ENCODE measurements at regions not wholly inside any gene's neighbourhood (a gene's known extent, or its start where the extent isn't known, plus 50 kb on each side); places are given as distances from the start of the nearest gene placed in this dataset.

DNA sequence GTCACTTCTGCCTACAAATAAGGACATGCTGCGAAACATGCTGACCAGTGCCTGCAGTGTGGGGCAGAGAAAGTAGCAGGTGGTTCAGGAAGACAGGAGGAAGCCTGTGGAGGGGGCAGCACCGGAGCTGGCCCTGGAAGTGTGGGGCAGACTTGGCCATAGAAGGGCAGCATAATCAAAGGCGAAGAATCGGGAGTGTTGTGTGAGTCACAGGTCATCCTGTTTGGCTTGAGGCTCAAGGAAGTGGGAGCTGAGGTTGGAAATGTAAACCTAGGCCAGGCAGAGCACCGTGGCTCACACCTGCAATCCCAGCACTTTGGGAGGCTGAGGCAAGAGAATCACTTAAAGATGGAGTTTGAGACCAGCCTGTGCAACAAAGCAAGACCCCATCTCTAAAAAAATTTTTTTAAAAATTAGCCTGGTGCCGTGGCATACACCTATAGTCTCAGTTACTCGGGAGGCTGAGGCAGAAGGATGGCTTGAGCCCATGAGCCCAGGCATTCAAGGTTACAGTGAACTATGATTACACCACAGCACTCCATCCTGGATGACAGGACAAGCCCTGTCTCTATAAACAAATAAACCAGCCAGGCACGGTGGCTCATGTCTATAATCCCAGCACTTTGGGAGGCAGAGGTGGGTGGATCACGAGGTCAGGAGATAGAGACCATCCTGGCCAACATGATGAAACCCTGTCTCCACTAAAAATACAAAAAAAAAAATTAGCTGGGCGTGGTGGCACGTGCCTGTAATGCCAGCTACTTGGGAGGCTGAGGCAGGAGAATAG is 54.0 kb downstream of the FAM43A start (continued):
- TF ChIP-seq, protein P1, sequence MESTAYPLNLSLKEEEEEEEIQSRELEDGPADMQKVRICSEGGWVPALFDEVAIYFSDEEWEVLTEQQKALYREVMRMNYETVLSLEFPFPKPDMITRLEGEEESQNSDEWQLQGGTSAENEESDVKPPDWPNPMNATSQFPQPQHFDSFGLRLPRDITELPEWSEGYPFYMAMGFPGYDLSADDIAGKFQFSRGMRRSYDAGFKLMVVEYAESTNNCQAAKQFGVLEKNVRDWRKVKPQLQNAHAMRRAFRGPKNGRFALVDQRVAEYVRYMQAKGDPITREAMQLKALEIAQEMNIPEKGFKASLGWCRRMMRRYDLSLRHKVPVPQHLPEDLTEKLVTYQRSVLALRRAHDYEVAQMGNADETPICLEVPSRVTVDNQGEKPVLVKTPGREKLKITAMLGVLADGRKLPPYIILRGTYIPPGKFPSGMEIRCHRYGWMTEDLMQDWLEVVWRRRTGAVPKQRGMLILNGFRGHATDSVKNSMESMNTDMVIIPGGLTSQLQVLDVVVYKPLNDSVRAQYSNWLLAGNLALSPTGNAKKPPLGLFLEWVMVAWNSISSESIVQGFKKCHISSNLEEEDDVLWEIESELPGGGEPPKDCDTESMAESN (CRISPR knock-in tag; conservative IDR thresholded peaks at IDR 0.05) = no peak
- TF ChIP-seq GATAD2A (CRISPR knock-in tag; IDR thresholded peaks at IDR 0.05) = peak; percentile 49; the same call in 1 of the 2 replicates
- TF ChIP-seq YEATS2 (CRISPR knock-in tag; IDR thresholded peaks at IDR 0.05; ENCODE audit: borderline replicate concordance) = no peak
- TF ChIP-seq, protein P2, sequence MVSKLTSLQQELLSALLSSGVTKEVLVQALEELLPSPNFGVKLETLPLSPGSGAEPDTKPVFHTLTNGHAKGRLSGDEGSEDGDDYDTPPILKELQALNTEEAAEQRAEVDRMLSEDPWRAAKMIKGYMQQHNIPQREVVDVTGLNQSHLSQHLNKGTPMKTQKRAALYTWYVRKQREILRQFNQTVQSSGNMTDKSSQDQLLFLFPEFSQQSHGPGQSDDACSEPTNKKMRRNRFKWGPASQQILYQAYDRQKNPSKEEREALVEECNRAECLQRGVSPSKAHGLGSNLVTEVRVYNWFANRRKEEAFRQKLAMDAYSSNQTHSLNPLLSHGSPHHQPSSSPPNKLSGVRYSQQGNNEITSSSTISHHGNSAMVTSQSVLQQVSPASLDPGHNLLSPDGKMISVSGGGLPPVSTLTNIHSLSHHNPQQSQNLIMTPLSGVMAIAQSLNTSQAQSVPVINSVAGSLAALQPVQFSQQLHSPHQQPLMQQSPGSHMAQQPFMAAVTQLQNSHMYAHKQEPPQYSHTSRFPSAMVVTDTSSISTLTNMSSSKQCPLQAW (CRISPR knock-in tag; IDR thresholded peaks at IDR 0.05) = no peak
- TF ChIP-seq, protein P3, sequence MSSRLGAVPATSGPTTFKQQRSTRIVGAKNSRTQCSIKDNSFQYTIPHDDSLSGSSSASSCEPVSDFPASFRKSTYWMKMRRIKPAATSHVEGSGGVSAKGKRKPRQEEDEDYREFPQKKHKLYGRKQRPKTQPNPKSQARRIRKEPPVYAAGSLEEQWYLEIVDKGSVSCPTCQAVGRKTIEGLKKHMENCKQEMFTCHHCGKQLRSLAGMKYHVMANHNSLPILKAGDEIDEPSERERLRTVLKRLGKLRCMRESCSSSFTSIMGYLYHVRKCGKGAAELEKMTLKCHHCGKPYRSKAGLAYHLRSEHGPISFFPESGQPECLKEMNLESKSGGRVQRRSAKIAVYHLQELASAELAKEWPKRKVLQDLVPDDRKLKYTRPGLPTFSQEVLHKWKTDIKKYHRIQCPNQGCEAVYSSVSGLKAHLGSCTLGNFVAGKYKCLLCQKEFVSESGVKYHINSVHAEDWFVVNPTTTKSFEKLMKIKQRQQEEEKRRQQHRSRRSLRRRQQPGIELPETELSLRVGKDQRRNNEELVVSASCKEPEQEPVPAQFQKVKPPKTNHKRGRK (CRISPR knock-in tag; IDR thresholded peaks at IDR 0.05) = no peak
- TF ChIP-seq CCDC6 (CRISPR knock-in tag; IDR thresholded peaks at IDR 0.05) = no peak
- TF ChIP-seq, protein P4, sequence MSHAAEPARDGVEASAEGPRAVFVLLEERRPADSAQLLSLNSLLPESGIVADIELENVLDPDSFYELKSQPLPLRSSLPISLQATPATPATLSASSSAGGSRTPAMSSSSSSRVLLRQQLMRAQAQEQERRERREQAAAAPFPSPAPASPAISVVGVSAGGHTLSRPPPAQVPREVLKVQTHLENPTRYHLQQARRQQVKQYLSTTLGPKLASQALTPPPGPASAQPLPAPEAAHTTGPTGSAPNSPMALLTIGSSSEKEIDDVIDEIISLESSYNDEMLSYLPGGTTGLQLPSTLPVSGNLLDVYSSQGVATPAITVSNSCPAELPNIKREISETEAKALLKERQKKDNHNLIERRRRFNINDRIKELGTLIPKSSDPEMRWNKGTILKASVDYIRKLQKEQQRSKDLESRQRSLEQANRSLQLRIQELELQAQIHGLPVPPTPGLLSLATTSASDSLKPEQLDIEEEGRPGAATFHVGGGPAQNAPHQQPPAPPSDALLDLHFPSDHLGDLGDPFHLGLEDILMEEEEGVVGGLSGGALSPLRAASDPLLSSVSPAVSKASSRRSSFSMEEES (CRISPR knock-in tag; IDR thresholded peaks at IDR 0.05) = 0 out of 2 replicates have a peak, but pooled peaks have one; percentile 30
- TF ChIP-seq, protein P5, sequence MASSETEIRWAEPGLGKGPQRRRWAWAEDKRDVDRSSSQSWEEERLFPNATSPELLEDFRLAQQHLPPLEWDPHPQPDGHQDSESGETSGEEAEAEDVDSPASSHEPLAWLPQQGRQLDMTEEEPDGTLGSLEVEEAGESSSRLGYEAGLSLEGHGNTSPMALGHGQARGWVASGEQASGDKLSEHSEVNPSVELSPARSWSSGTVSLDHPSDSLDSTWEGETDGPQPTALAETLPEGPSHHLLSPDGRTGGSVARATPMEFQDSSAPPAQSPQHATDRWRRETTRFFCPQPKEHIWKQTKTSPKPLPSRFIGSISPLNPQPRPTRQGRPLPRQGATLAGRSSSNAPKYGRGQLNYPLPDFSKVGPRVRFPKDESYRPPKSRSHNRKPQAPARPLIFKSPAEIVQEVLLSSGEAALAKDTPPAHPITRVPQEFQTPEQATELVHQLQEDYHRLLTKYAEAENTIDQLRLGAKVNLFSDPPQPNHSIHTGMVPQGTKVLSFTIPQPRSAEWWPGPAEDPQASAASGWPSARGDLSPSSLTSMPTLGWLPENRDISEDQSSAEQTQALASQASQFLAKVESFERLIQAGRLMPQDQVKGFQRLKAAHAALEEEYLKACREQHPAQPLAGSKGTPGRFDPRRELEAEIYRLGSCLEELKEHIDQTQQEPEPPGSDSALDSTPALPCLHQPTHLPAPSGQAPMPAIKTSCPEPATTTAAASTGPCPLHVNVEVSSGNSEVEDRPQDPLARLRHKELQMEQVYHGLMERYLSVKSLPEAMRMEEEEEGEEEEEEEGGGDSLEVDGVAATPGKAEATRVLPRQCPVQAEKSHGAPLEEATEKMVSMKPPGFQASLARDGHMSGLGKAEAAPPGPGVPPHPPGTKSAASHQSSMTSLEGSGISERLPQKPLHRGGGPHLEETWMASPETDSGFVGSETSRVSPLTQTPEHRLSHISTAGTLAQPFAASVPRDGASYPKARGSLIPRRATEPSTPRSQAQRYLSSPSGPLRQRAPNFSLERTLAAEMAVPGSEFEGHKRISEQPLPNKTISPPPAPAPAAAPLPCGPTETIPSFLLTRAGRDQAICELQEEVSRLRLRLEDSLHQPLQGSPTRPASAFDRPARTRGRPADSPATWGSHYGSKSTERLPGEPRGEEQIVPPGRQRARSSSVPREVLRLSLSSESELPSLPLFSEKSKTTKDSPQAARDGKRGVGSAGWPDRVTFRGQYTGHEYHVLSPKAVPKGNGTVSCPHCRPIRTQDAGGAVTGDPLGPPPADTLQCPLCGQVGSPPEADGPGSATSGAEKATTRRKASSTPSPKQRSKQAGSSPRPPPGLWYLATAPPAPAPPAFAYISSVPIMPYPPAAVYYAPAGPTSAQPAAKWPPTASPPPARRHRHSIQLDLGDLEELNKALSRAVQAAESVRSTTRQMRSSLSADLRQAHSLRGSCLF (CRISPR knock-in tag; IDR thresholded peaks at IDR 0.05; ENCODE audit: borderline replicate concordance) = no peak
- TF ChIP-seq NKX3-1 (CRISPR knock-in tag; IDR thresholded peaks at IDR 0.05) = no peak
- no peak for TF ChIP-seq ZNF10 (CRISPR knock-in tag; IDR thresholded peaks at IDR 0.05; ENCODE audit: borderline replicate concordance, low read depth)
- peak; percentile 58 for TF ChIP-seq FOSL2 (CRISPR knock-in tag; IDR thresholded peaks at IDR 0.05)
- TF ChIP-seq HDAC6 (IDR thresholded peaks at IDR 0.05; ENCODE audit: low read depth, low read length) = no peak
- TF ChIP-seq NFIC (IDR thresholded peaks at IDR 0.05; ENCODE audit: low read length) = no peak
- TF ChIP-seq, protein P6, sequence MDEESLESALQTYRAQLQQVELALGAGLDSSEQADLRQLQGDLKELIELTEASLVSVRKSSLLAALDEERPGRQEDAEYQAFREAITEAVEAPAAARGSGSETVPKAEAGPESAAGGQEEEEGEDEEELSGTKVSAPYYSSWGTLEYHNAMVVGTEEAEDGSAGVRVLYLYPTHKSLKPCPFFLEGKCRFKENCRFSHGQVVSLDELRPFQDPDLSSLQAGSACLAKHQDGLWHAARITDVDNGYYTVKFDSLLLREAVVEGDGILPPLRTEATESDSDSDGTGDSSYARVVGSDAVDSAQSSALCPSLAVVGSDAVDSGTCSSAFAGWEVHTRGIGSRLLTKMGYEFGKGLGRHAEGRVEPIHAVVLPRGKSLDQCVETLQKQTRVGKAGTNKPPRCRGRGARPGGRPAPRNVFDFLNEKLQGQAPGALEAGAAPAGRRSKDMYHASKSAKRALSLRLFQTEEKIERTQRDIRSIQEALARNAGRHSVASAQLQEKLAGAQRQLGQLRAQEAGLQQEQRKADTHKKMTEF (CRISPR knock-in tag; IDR thresholded peaks at IDR 0.05) = no peak
- no peak for TF ChIP-seq ZNF780A (CRISPR knock-in tag; IDR thresholded peaks at IDR 0.05)
- no peak for TF ChIP-seq ZFP90 (CRISPR knock-in tag; IDR thresholded peaks at IDR 0.05; ENCODE audit: borderline replicate concordance)
